Esophagus squamous epithelium (tissue), 5 donors: ENCODE measurements at regions not wholly inside any gene's neighbourhood (a gene's known extent, or its start where the extent isn't known, plus 50 kb on each side); places are given as distances from the start of the nearest gene placed in this dataset.

ENCODE experiments used
- DNase-seq: peaks from one replicate; lab custom pipeline; 2025; lab: John Stamatoyannopoulos, UW
- H3K27ac ChIP-seq, 4 donors: fragments of 200-600 bp; sonication (generic); one replicate each; pipeline ENCODE4 v1.5.1; 2016 to 2019; ENCODE audit warnings: mild to moderate bottlenecking in 1 of 4
- H3K27me3 ChIP-seq, 4 donors: fragments of 200-600 bp; sonication (generic); 1 replicate in 3 of 4; 2 replicates in 1 of 4; pipeline versions ENCODE4 v1.5.1 to v1.6.0; 2017 to 2021; ENCODE audit warnings: antibody characterized with exemption in 1 of 4
- H3K36me3 ChIP-seq, 3 donors: fragments of 200-600 bp; sonication (generic); one replicate each; pipeline ENCODE4 v1.5.1; 2016 to 2019
- H3K4me1 ChIP-seq, 3 donors: fragments of 200-600 bp; sonication (generic); one replicate each; pipeline ENCODE4 v1.5.1; 2017 to 2019
- H3K4me3 ChIP-seq, 4 donors: fragments of 200-600 bp; sonication (generic); 1 replicate in 3 of 4; 2 replicates in 1 of 4; pipeline ENCODE4 v1.5.1; 2016 to 2019; ENCODE audit warnings: mild to moderate bottlenecking in 2 of 4, moderate library complexity in 1 of 4
- H3K9me3 ChIP-seq, 3 donors: fragments of 200-600 bp; sonication (generic); one replicate each; pipeline ENCODE4 v1.5.1; 2016 to 2019
- POLR2A ChIP-seq, 4 donors: fragments of 450-650 bp; IDR thresholded peaks; one replicate each; pipeline ENCODE4 v1.6.1; 2017; ENCODE audit warnings: antibody characterized with exemption in 4 of 4, mild to moderate bottlenecking in 4 of 4, moderate library complexity in 3 of 4
- WGBS, 2 donors: methylation state at CpG; one replicate each; pipeline ENCODE4 v1.1.5; 2018; 5-methylcytosine and 5-hydroxymethylcytosine counted together
- intact Hi-C: fragments of 100-400 bp; cut with DNase I; formaldehyde crosslinking; loops from one replicate; pipeline ENCODE4 v1.15.0; 2022
- TF ChIP-seq, protein P1 (sequence below), 6 experiments: fragments of 450-650 bp in 4 of 6; fragments of 200-600 bp in 2 of 6; sonication (generic) in 2 of 6; IDR thresholded peaks; one replicate each; pipeline ENCODE4 v1.5.1; 2016 to 2019; ENCODE audit warnings: antibody characterized with exemption in 6 of 6, mild to moderate bottlenecking in 4 of 6, moderate library complexity in 4 of 6
- donor health status: DM: yes; HTN: yes; CAD: no.

DNA sequence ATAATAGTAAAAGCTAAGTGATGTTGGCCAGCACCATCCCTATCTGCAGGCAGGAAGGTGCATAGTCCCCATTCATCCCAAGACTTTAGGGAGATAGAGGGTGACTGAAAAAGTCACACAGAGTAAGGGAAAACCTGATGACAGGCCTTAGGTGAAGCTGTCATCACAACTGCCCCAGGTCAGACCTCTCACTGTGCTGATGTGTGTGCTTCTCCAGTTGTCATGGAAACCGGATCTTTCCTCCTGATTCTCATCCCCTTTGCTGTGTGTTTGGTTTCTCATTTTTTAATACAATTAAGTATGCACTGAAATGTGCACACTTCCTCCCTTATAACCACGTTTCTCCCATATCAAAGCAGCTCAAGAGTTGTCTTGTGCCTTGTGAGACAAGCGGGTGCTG, 135.1 kb upstream of the ANKFN1 start:
- no peaks in the 10 kb centered on the region for H3K9me3 ChIP-seq
- H3K4me1 ChIP-seq = no peaks in the 10 kb centered on the region
- TF ChIP-seq, protein P1, sequence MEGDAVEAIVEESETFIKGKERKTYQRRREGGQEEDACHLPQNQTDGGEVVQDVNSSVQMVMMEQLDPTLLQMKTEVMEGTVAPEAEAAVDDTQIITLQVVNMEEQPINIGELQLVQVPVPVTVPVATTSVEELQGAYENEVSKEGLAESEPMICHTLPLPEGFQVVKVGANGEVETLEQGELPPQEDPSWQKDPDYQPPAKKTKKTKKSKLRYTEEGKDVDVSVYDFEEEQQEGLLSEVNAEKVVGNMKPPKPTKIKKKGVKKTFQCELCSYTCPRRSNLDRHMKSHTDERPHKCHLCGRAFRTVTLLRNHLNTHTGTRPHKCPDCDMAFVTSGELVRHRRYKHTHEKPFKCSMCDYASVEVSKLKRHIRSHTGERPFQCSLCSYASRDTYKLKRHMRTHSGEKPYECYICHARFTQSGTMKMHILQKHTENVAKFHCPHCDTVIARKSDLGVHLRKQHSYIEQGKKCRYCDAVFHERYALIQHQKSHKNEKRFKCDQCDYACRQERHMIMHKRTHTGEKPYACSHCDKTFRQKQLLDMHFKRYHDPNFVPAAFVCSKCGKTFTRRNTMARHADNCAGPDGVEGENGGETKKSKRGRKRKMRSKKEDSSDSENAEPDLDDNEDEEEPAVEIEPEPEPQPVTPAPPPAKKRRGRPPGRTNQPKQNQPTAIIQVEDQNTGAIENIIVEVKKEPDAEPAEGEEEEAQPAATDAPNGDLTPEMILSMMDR (IDR thresholded peaks at IDR 0.05) = no peak
- no peak for TF ChIP-seq POLR2A (IDR thresholded peaks at IDR 0.05)
- peaks cover 0 to 4% (median 0%) of the 10 kb centered on the region in 4 donors for H3K27me3 ChIP-seq
- 39 to 56% methylated on average over 3 of the region's 3 CpGs for WGBS, 2 donors
- H3K27ac ChIP-seq = no peak overlapping the region
- no peaks in the 10 kb centered on the region for H3K36me3 ChIP-seq
- no peak overlapping the region for H3K4me3 ChIP-seq
- DNase-seq = no peak
- intact Hi-C loops = no loop called here

GRCh38 chr17:56020369-56020768, 132.9 kb upstream of the ANKFN1 start:
- no peaks in the 10 kb centered on the region for H3K4me1 ChIP-seq
- no peaks in the 10 kb centered on the region for H3K9me3 ChIP-seq
- TF ChIP-seq POLR2A (IDR thresholded peaks at IDR 0.05) = no peak
- TF ChIP-seq, protein P1 (IDR thresholded peaks at IDR 0.05) = no peak
- no peaks in the 10 kb centered on the region for H3K36me3 ChIP-seq
- H3K4me3 ChIP-seq = no peak overlapping the region
- no peak overlapping the region for H3K27ac ChIP-seq
- H3K27me3 ChIP-seq = peaks cover 0 to 4% (median 0%) of the 10 kb centered on the region in 4 donors
- intact Hi-C loops = no loop called here
- no peak for DNase-seq
- WGBS, 2 donors = 51 to 61% methylated on average over 2 of the region's 2 CpGs

GRCh38 chr17:56021681-56022190, 131.5 kb upstream of the ANKFN1 start:
- TF ChIP-seq, protein P1 (IDR thresholded peaks at IDR 0.05) = no peak
- TF ChIP-seq POLR2A (IDR thresholded peaks at IDR 0.05) = no peak
- no peaks in the 10 kb centered on the region for H3K9me3 ChIP-seq
- no peaks in the 10 kb centered on the region for H3K36me3 ChIP-seq
- H3K27ac ChIP-seq = no peak overlapping the region
- intact Hi-C loops = no loop called here
- peaks cover 0 to 4% (median 0%) of the 10 kb centered on the region in 4 donors for H3K27me3 ChIP-seq
- H3K4me3 ChIP-seq = no peak overlapping the region
- no peaks in the 10 kb centered on the region for H3K4me1 ChIP-seq
- WGBS, 2 donors = 87 to 92% methylated on average over 6 of the region's 6 CpGs
- no peak for DNase-seq

DNA sequence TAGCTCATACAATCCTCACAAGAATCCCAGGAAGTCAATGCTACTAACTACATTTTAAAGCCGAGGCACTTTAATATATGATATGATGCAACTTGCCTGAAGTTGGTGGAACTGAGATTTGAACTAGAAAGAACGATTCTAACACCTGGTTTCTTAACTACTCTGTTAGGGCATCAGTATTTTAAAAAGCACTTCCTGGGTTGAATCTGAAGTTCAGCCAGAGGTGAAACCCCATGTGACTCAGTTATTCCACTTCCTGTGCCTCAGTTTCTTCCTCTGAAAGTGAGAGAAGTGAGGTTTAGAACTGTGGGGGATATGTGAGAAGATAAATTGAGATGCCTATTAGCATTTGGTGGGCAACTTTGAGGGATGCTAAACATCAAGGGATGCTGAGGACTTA, 129.4 kb upstream of the ANKFN1 start:
- Histone ChIP-seq H3K27ac (no peak overlapping the region), H3K4me1 (no peaks in the 10 kb centered on the region), H3K4me3 (no peak overlapping the region), H3K27me3 (no peaks in the 10 kb centered on the region), H3K36me3 (no peaks in the 10 kb centered on the region), H3K9me3 (no peaks in the 10 kb centered on the region)
- DNase-seq = no peak
- TF ChIP-seq, protein P1 (IDR thresholded peaks at IDR 0.05) = no peak
- TF ChIP-seq POLR2A (IDR thresholded peaks at IDR 0.05) = no peak
- 36 to 55% methylated on average over 2 of the region's 2 CpGs for WGBS, 2 donors
- intact Hi-C loops = no loop called here

DNA sequence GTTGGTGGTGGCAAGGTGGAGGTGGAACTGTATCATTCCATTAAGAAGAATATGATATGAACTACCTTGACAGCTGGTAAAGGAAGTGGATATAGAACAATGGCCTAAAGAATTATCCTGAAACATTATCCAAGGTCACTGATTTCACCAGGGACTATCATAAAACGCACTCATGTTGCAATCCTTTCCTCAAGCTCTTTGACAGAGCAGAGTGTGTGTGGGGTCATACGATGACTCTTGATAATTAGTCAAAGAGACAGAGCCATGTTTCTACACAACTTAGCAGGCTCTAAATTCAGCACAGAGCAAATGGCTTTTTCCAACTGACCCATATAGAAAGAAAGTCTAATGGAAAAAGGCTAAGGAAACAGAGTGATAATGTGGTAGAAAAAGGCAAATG, 126.4 kb upstream of the ANKFN1 start:
- H3K9me3 ChIP-seq = no peaks in the 10 kb centered on the region
- WGBS, 2 donors = 54 to 60% methylated on average over 2 of the region's 2 CpGs
- no peak for TF ChIP-seq POLR2A (IDR thresholded peaks at IDR 0.05)
- intact Hi-C loops = no loop called here
- H3K4me1 ChIP-seq = no peaks in the 10 kb centered on the region
- no peak for DNase-seq
- no peak overlapping the region for H3K27ac ChIP-seq
- no peaks in the 10 kb centered on the region for H3K27me3 ChIP-seq
- H3K36me3 ChIP-seq = no peaks in the 10 kb centered on the region
- H3K4me3 ChIP-seq = no peak overlapping the region

DNA sequence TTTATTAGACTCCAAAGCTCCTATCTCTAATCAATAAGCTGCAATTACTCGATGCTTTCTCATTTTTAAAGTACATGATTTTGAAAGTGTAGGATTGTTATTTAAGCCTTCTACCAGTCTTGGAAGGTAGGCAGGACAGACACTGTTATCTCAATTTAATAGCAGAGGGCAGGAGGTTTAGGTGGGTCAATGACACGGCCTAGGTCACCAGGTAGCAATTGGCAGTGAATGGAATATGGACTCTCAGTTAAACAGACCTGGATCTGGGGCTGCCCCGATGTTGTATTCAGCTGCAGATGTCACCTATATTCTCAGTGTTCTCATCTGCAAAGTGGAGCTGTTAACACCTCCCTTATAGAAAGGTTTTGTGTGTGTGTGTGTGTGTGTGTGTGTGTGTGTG, 124.4 kb upstream of the ANKFN1 start:
- H3K36me3 ChIP-seq = no peaks in the 10 kb centered on the region
- no peaks in the 10 kb centered on the region for H3K27me3 ChIP-seq
- no peak overlapping the region for H3K27ac ChIP-seq
- intact Hi-C loops = no loop called here
- 60 to 67% methylated on average over 3 of the region's 3 CpGs for WGBS, 2 donors
- H3K4me3 ChIP-seq = no peak overlapping the region
- DNase-seq = no peak
- no peaks in the 10 kb centered on the region for H3K4me1 ChIP-seq
- H3K9me3 ChIP-seq = no peaks in the 10 kb centered on the region
- TF ChIP-seq, protein P1 (IDR thresholded peaks at IDR 0.05) = no peak
- no peak for TF ChIP-seq POLR2A (IDR thresholded peaks at IDR 0.05)
